ENCODE measurements at regions not wholly inside any gene's neighbourhood (a gene's known extent, or its start where the extent isn't known, plus 50 kb on each side); places are given as distances from the start of the nearest gene placed in this dataset.

DNA sequence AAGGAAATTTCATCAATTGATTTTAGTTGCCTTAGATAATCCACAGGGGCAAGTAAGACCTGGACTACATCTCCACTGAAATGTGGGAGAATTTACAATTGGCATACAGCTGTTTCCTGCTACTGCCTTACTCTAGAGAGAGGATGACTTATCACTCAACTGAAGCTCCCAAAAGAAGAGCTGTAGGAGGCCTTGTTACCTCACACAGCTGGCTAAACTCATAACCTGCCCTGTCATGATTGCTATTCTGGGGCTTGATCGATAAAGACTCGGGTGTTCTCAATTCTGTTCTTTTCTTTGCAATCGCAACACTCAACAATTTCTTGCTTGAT is 1396.4 kb downstream of the EFNB2 start:
- no peak for TF ChIP-seq ZNF350 (tag by site-specific recombination; IDR thresholded peaks at IDR 0.05)
- TF ChIP-seq ZNF223 (tag by site-specific recombination; IDR thresholded peaks at IDR 0.05) = no peak
- TF ChIP-seq ZFP41 (tag by site-specific recombination; IDR thresholded peaks at IDR 0.05; ENCODE audit: borderline replicate concordance) = no peak
- Histone ChIP-seq H3K36me3 (ENCODE audit: control insufficient read depth in 2 of 2, insufficient read depth in 1 of 2, low read length in 2 of 2) (no peaks in the 10 kb centered on the region), H3K4me3 (ENCODE audit: low read depth, low read length) (no peak overlapping the region), H3K27ac (ENCODE audit: extremely low read depth, low read depth, low read length) (no peak overlapping the region), H3K9me3 (ENCODE audit: control insufficient read depth, insufficient read depth, low read depth, low read length) (no peaks in the 10 kb centered on the region), H3K4me1 (ENCODE audit: control insufficient read depth, insufficient read depth, low read length) (no peaks in the 10 kb centered on the region)
- ChIA-PET CTCF (no interaction called here), POLR2A (no interaction called here)

GRCh38 chr13:105135852-105136615 is 1399.4 kb downstream of the EFNB2 start:
- H3K4me1 ChIP-seq (ENCODE audit: control insufficient read depth, insufficient read depth, low read length) = no peaks in the 10 kb centered on the region
- no peak overlapping the region for H3K27ac ChIP-seq (ENCODE audit: extremely low read depth, low read depth, low read length)
- H3K4me3 ChIP-seq (ENCODE audit: low read depth, low read length) = no peak overlapping the region

DNA sequence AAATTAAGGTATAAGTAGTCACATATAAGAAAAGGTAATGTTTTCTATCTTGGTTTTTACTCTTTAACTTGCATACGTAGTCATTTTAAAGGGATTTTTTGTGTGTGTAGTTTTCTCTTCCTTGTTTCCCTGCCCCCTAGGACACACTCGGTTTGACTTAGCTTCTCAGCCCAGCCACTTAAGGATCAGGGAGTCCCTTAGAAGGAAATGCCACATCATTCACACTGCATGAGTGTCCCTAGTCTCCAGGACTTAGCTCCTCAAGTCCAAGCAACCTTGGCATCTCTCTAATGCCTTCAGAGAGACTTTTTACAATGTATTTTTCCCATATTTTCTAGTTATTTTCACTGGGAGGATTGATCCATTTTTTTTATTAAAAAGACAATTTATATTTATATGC is 1407.7 kb downstream of the EFNB2 start:
- H3K9me3 ChIP-seq (ENCODE audit: control insufficient read depth, insufficient read depth, low read depth, low read length) = no peaks in the 10 kb centered on the region
- TF ChIP-seq ZNF658 (tag by site-specific recombination; IDR thresholded peaks at IDR 0.05) (no peak), ZIC2 (tag by site-specific recombination; IDR thresholded peaks at IDR 0.05) (no peak), ZBTB17 (tag by site-specific recombination; IDR thresholded peaks at IDR 0.05) (no peak), ELK4 (IDR thresholded peaks at IDR 0.05; ENCODE audit: borderline replicate concordance, low read depth, low read length) (no peak), ZNF157 (tag by site-specific recombination; IDR thresholded peaks at IDR 0.05) (no peak), ZNF202 (tag by site-specific recombination; IDR thresholded peaks at IDR 0.05; ENCODE audit: borderline replicate concordance) (no peak), ZNF26 (tag by site-specific recombination; IDR thresholded peaks at IDR 0.05) (no peak), ZNF155 (tag by site-specific recombination; IDR thresholded peaks at IDR 0.05) (no peak), SCRT1 (tag by site-specific recombination; IDR thresholded peaks at IDR 0.05; ENCODE audit: borderline replicate concordance) (no peak), ZNF138 (tag by site-specific recombination; IDR thresholded peaks at IDR 0.05; ENCODE audit: borderline replicate concordance) (no peak), ZNF10 (tag by site-specific recombination; IDR thresholded peaks at IDR 0.05) (no peak), ZNF571 (tag by site-specific recombination; IDR thresholded peaks at IDR 0.05) (no peak), ZNF837 (tag by site-specific recombination; IDR thresholded peaks at IDR 0.05) (no peak), EGR2 (tag by site-specific recombination; IDR thresholded peaks at IDR 0.05; ENCODE audit: low read depth) (no peak), ZNF704 (tag by site-specific recombination; IDR thresholded peaks at IDR 0.05) (no peak), ZNF311 (tag by site-specific recombination; IDR thresholded peaks at IDR 0.05; ENCODE audit: borderline replicate concordance) (no peak), ZNF48 (tag by site-specific recombination; IDR thresholded peaks at IDR 0.05) (no peak), ZBTB7A (tag by site-specific recombination; IDR thresholded peaks at IDR 0.05; ENCODE audit: low read depth) (no peak), GLI4 (tag by site-specific recombination; IDR thresholded peaks at IDR 0.05) (no peak)
- H3K36me3 ChIP-seq (ENCODE audit: control insufficient read depth in 2 of 2, insufficient read depth in 1 of 2, low read length in 2 of 2) = no peaks in the 10 kb centered on the region
- ChIA-PET POLR2A (no interaction called here), CTCF (no interaction called here)
- H3K4me1 ChIP-seq (ENCODE audit: control insufficient read depth, insufficient read depth, low read length) = no peaks in the 10 kb centered on the region
- H3K27ac ChIP-seq (ENCODE audit: extremely low read depth, low read depth, low read length) = no peak overlapping the region
- H3K4me3 ChIP-seq (ENCODE audit: low read depth, low read length) = no peak overlapping the region

More at GRCh38 chr13:105135852-105136615, 1399.4 kb downstream of the EFNB2 start:
- ChIA-PET CTCF (no interaction called here), POLR2A (no interaction called here)
- no peak for TF ChIP-seq ZNF837 (tag by site-specific recombination; IDR thresholded peaks at IDR 0.05)
- TF ChIP-seq ZNF19 (tag by site-specific recombination; IDR thresholded peaks at IDR 0.05; ENCODE audit: low read depth) = no peak
- TF ChIP-seq SP7 (tag by site-specific recombination; IDR thresholded peaks at IDR 0.05) = no peak
- no peak for TF ChIP-seq ZIC2 (tag by site-specific recombination; IDR thresholded peaks at IDR 0.05)
- TF ChIP-seq, protein P1, sequence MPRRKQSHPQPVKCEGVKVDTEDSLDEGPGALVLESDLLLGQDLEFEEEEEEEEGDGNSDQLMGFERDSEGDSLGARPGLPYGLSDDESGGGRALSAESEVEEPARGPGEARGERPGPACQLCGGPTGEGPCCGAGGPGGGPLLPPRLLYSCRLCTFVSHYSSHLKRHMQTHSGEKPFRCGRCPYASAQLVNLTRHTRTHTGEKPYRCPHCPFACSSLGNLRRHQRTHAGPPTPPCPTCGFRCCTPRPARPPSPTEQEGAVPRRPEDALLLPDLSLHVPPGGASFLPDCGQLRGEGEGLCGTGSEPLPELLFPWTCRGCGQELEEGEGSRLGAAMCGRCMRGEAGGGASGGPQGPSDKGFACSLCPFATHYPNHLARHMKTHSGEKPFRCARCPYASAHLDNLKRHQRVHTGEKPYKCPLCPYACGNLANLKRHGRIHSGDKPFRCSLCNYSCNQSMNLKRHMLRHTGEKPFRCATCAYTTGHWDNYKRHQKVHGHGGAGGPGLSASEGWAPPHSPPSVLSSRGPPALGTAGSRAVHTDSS (tag by site-specific recombination; IDR thresholded peaks at IDR 0.05) = no peak
- TF ChIP-seq ZFP41 (tag by site-specific recombination; IDR thresholded peaks at IDR 0.05; ENCODE audit: borderline replicate concordance) = no peak
- TF ChIP-seq ZSCAN16 (tag by site-specific recombination; IDR thresholded peaks at IDR 0.05) = no peak
- Histone ChIP-seq H3K36me3 (ENCODE audit: control insufficient read depth in 2 of 2, insufficient read depth in 1 of 2, low read length in 2 of 2) (no peaks in the 10 kb centered on the region), H3K9me3 (ENCODE audit: control insufficient read depth, insufficient read depth, low read depth, low read length) (no peaks in the 10 kb centered on the region)
